Skin of body (tissue), 1 donor: ENCODE measurements at regions not wholly inside any gene's neighbourhood (a gene's known extent, or its start where the extent isn't known, plus 50 kb on each side); places are given as distances from the start of the nearest gene placed in this dataset.
"Not testable (repeated sequence)": the region's sequence is repeated elsewhere in the genome, so short reads cannot be mapped to it uniquely, and the experiment has no call there.

ENCODE experiments used
- DNase-seq: peaks from one replicate; lab custom pipeline; 2025; lab: John Stamatoyannopoulos, UW

GRCh38 chr5:57902095-57902494 lies 419.5 kb upstream of the ACTBL2 start:
- no peak for DNase-seq

- DNase-seq: no peak
Observed at GRCh38 chr5:57900381-57900944, 417.9 kb upstream of the ACTBL2 start.

GRCh38 chr5:57896576-57896975 lies 414.0 kb upstream of the ACTBL2 start:
- no peak for DNase-seq

GRCh38 chr5:57895766-57896165 lies 413.2 kb upstream of the ACTBL2 start:
- DNase-seq: no peak

GRCh38 chr5:57893926-57894325 lies 411.3 kb upstream of the ACTBL2 start:
- DNase-seq: no peak

- DNase-seq: no peak
Observed at GRCh38 chr5:57891443-57891842, 408.8 kb upstream of the ACTBL2 start.

GRCh38 chr5:57889558-57889957 lies 406.9 kb upstream of the ACTBL2 start:
- no peak for DNase-seq

- DNase-seq: peak; percentile 39
Observed at GRCh38 chr5:57887851-57888621, 405.4 kb upstream of the ACTBL2 start.

GRCh38 chr5:57884346-57885102 lies 401.9 kb upstream of the ACTBL2 start:
- DNase-seq: no peak

- DNase-seq: no peak
Observed at GRCh38 chr5:57880216-57880615, 397.6 kb upstream of the ACTBL2 start.

- DNase-seq: no peak
Observed at GRCh38 chr5:57878301-57878722, 395.7 kb upstream of the ACTBL2 start.

- DNase-seq: no peak
Observed at GRCh38 chr5:57871496-57871895, 388.9 kb upstream of the ACTBL2 start.

GRCh38 chr5:57870267-57870666 lies 387.7 kb upstream of the ACTBL2 start:
- DNase-seq: not testable (repeated sequence)

- DNase-seq: no peak
Observed at GRCh38 chr5:57863661-57864060, 381.1 kb upstream of the ACTBL2 start.

- DNase-seq: no peak
Observed at GRCh38 chr5:57862942-57863341, 380.3 kb upstream of the ACTBL2 start.

- DNase-seq: no peak
Observed at GRCh38 chr5:57862471-57862911, 379.9 kb upstream of the ACTBL2 start.

- DNase-seq: no peak
Observed at GRCh38 chr5:57859626-57860025, 377.0 kb upstream of the ACTBL2 start.

GRCh38 chr5:57858905-57859304 lies 376.3 kb upstream of the ACTBL2 start:
- no peak for DNase-seq

- DNase-seq: no peak
Observed at GRCh38 chr5:57857696-57858095, 375.1 kb upstream of the ACTBL2 start.

- no peak for DNase-seq
Observed at GRCh38 chr5:57855831-57856230, 373.2 kb upstream of the ACTBL2 start.

- DNase-seq: no peak
Observed at GRCh38 chr5:57853929-57854697, 371.5 kb upstream of the ACTBL2 start.

- DNase-seq: no peak
Observed at GRCh38 chr5:57850109-57850508, 367.5 kb upstream of the ACTBL2 start.
